ENCODE measurements at regions not wholly inside any gene's neighbourhood (a gene's known extent, or its start where the extent isn't known, plus 50 kb on each side); places are given as distances from the start of the nearest gene placed in this dataset.
"Not testable (repeated sequence)": the region's sequence is repeated elsewhere in the genome, so short reads cannot be mapped to it uniquely, and the experiment has no call there.

DNA sequence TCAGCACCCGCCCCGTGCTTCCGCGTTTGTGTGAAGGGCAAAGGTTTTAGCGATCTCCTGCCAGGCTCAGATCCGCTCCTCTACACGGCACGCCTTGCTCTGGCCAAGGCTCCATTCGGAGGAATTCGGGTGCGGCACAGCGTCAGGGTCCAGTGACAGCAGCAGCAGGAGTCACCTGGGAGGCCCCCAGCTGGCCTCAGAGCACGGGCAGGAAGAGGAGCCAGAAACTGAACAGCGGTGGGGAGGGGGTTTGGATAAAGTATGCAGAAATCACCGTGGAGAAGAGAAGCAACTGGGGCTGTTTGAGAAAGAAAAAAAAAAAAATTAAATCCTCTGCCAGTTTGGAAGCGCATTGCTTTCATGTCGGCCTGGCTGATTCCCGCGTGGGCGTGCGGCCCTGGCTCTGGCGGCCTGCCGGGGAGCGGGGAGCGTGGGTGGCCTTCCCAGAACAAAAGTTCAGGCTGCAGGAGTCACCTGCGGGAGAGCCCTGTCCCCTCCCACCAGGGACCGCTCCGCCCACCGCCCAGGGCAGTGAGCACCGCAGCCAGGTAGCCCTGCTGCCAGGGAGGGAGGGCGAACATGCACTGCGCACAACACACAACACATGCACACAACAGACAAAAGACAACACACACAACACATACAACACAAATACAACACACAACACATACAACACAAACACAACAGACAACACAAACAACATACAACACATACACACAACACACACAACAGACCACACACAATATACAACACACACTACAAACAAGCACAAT lies 107.6 kb downstream of the ETS2 start:
- no peak for DNase-seq (ENCODE audit: low read depth in 2 of 2)

GRCh38 chr21:38912789-38913119 lies 107.0 kb downstream of the ETS2 start:
- DNase-seq (ENCODE audit: low read depth in 2 of 2) = no peak

DNA sequence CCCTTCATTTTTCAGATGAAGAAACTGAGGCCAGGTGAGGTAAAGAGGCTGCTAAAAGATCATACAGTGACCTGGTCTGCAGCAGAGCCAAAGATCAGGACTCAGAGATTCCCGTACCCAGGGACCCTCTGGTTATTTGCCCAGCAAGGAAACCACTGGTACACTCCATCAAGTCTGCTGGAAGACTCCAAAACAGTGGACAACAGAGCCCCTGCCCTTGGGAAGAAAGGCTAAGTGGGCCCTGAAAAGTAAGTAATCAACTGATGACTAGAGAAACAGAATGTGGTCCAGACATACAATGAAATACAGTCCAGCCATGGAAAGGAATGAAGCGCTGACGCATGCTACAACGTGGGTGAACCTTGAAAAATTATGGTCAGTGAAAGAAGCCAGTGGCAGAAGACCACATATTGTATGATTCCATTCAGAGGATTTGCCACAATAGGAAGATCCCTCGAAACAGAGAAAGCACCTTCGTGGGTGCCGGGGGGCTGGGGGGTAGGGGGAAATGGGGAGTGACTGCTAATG lies 106.4 kb downstream of the ETS2 start:
- DNase-seq (ENCODE audit: low read depth in 2 of 2) = no peak

- DNase-seq (ENCODE audit: low read depth in 2 of 2) = no peak
Observed at GRCh38 chr21:38911484-38912101, 105.9 kb downstream of the ETS2 start.

GRCh38 chr21:38910390-38911067 lies 104.8 kb downstream of the ETS2 start:
- no peak for DNase-seq (ENCODE audit: low read depth in 2 of 2)

GRCh38 chr21:38909929-38910328 lies 104.2 kb downstream of the ETS2 start:
- DNase-seq (ENCODE audit: low read depth in 2 of 2) = no peak

DNA sequence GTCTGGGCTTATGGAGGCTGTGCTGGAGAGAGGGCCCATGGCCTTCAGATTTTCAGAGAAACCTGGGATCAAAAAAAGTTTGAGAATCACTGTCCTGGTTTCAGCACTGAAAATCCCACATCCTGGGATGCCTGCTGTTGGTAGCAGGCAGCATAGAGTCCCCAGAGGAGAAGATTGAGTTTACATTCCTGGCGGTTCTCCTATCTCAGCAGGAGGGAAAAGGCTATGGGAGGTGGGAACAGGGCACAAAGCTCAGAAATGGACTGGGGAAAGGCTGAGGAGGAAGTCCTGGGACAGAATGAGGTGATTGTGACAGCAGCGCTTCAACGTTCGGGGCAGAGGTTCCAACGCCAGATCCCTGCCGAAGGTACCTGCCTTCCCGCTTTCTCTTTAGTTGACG lies 103.4 kb downstream of the ETS2 start:
- no peak for DNase-seq (ENCODE audit: low read depth in 2 of 2)

DNA sequence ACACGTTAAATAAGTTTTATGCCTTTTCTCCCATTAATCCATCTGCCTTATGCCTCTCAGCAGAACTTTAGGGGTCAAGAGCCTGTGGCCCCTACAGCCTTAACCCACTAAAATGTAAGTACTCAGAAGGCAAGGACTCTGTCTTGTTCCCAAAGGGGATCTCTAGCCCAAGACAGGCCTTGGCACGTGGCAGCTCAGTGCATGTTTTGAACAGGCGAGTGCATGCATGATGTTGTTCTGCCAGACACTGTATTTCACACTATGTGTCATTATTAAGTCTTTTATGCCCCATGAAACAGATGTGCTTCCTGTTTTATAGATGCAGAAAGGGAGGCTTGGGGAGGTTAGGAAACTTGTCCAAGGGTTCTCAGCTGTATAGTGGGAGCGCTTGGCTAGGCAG lies 102.8 kb downstream of the ETS2 start:
- no peak for DNase-seq (ENCODE audit: low read depth in 2 of 2)

DNA sequence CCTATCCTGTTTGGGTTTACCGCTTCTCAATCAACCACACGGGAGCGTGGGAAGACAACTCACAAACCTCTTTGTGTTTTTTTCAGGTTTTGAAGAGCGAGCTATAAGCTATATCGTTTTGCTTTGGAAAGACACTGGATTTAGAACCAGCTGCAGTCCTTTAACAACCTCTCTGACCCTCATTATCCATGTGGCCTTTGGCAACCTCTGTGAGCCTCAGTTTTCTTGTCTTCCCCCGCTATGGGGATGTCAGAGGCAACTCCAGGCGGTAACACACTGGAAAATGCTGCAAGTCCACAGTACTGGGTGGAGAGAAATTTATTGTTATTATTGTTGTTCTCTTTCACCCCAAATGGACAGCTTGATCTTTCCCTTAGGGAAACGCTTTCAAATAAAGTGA lies 100.0 kb downstream of the ETS2 start:
- no peak for DNase-seq (ENCODE audit: low read depth in 2 of 2)

DNA sequence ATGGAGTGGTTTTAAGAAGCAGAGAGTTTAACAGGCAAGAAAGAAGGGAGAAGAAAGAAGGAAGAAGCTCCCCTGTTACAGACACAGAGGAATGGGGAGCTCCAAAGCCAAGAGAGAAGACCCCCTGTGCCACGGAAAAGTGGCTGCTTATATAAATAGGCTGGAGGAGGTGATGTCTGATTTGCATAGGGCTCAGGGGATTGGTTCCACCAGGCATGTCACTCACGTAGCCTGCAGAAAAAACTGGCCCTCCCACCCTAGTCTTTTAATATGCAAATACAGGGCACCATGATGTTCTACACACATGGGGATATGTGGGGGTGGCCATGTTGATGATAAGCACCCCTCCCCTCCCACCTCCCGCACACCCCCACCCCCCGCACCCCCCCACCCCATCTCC lies 99.6 kb downstream of the ETS2 start:
- DNase-seq (ENCODE audit: low read depth in 2 of 2) = no peak

DNA sequence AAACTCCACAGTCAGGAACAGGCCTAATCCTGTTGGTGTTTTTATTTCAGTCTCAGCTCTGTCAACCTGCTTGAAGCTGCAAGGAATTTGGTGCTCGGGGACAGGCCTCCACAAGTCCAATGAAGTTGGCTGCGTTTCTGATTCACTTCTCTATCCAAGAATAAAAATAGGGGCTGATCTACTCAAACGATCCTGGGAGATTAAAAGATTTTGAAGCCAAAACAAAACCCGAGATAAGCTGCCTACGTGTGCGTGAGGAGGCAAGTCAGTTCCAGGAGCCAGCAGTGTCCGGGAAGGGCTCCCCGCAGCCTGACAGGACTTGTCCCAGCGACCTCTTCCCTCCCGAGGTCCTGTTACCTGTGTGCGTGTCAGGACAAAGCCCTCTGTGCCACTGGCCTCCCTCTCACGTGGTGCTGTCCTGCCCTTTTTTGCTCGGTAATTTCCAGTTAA lies 98.0 kb downstream of the ETS2 start:
- DNase-seq (ENCODE audit: low read depth in 2 of 2) = no peak

DNA sequence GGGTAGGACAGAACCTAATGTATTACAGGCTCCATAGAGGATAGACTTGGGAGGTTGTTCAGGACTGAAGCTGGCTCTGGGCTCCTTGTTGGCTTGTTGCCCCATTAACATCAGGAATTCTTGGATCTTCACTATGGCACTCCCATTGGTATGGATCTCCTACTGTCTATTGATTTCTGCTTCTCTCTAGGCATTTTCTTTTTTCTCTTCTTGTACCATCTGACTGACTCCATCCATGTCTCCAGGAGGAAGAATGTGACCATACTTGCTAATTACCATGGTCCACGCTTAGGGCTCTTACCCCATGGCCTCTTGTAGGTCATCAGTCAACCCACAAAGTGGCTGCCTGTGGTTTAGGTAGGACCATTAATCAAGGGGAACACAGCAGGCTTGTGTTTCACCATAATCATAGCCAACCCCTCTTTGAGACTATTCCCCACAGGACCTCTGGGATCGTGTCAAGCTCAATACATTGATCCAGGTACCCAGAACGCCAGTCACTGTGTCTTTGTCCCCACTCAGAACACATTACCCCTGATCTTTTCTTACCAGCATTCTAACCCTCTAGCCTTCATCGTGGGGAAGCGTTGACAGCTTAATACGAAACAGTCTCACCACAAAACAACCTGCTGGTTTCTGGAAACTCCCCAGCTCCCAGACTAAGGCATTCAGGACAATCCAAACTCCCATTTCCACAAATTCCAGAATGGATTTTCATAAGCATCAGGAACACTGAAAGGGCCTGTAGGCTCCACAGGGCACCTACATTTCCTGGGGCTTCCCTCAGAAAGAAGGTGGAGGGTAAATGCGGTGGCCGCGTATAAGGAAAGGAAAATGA lies 97.1 kb downstream of the ETS2 start:
- no peak for DNase-seq (ENCODE audit: low read depth in 2 of 2)

GRCh38 chr21:38900499-38900898 lies 94.8 kb downstream of the ETS2 start:
- no peak for DNase-seq (ENCODE audit: low read depth in 2 of 2)

- not testable (repeated sequence) for DNase-seq (ENCODE audit: low read depth in 2 of 2)
Observed at GRCh38 chr21:38899985-38900384, 94.3 kb downstream of the ETS2 start.

DNA sequence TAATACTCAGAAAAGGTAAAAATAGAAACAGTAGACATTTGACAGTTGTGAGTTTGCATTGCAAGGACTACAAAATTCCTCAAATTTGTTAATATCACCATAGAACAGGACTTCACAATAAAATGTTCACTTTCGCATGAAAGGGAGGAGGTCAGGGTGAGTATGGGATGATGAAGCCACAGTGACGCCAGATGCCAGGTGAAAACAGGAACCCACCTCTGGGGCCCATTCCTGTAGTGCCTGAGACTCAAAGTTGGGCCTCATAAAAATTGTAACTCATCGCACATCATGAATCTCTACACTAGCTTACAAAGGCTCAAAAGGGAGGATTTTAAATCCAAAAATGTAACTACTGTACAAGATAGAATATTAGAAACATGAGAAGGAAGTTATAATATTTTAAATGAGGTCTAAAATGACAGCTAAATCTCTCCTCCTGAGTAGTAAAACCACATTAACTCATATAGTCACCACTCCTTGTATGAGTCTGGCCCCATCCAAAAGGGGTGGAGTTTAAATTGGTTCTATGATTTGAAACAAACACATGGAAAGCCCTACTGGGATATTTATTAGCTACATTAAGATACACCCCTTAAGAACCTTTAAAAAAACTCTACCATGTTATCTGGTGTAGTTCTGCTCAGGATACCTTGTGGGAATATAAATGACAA lies 93.7 kb downstream of the ETS2 start:
- no peak for DNase-seq (ENCODE audit: low read depth in 2 of 2)

GRCh38 chr21:38898422-38899096 lies 92.8 kb downstream of the ETS2 start:
- no peak for DNase-seq (ENCODE audit: low read depth in 2 of 2)

DNA sequence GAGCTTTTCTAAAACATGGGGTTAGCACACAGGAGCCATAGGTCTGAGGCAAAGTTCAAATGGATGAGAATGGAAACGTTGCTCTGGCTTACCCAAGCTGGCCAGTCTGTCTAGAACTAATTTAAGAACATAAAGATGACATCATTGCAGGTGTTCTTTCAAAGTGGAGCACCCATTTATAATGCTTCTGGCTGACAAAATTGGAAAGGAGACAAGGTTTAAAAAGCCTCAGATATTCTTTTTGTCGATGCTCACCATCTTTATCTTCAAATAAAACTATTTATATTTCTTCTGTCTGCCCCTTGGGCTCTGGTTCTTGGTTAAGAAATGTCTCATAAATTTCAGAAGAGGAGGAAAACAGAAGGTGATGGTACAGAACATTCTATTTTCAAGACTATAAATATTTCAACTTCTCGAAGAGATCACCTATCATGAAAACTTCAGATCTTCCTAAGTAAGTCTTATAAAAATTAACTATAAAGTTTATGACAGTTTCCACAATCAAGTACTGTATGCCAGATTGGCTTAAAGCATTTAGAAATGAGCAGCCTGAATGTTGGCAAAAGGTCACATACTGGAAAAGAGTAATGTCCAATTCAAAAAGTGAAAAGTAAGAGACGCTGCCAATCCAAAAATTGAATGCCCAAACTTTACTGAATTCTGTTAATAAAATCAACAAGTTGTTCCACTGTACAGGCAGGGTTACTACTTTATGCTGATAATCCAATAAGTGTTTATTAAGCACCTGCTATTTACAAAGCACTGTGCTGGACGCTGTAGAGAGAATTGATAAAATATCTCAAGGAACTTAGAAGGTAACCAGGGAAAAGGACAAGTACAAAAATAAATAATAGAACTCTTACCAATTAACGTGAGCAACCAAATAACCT lies 92.0 kb downstream of the ETS2 start:
- no peak for DNase-seq (ENCODE audit: low read depth in 2 of 2)

GRCh38 chr21:38894899-38895298 lies 89.2 kb downstream of the ETS2 start:
- no peak for DNase-seq (ENCODE audit: low read depth in 2 of 2)

GRCh38 chr21:38888991-38889561 lies 83.3 kb downstream of the ETS2 start:
- DNase-seq (ENCODE audit: low read depth in 2 of 2) = no peak

Measured in stimulated activated CD8-positive, alpha-beta memory T cell treated with anti-CD3 and anti-CD28 coated beads, Interleukin-15, amount 100 ng/mL, for 4 hours (primary cell).